ENCODE measurements at regions not wholly inside any gene's neighbourhood (a gene's known extent, or its start where the extent isn't known, plus 50 kb on each side); places are given as distances from the start of the nearest gene placed in this dataset.

DNA sequence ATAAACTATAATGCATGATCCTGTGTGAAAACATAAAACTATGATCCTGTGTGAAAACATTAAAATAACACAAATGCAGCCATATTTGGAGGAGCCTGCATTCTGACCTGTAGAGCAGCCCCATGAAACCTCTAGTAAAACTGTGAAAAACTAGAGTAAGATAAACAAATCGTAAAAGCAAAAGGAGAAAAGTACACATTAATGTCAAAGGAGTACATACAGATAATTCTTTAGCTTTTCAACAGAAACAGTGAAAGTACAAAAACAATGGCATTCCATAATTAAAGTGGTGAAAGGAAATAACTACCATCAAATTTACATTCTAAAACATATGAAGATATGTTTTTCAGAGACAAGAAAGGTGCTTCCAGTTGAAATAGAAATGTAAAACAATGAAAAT is 1267.2 kb downstream of the SLITRK1 start:
- H2AFZ ChIP-seq (ENCODE audit: low read length): no peak overlapping the region
- H3K79me2 ChIP-seq (ENCODE audit: insufficient read depth, low read length): no peaks in the 10 kb centered on the region
- H3K4me1 ChIP-seq (ENCODE audit: insufficient read depth, low read length): no peaks in the 10 kb centered on the region
- no peaks in the 10 kb centered on the region for H3K36me3 ChIP-seq (ENCODE audit: insufficient read depth, low read length)
- no peaks in the 10 kb centered on the region for H4K20me1 ChIP-seq (ENCODE audit: insufficient read depth, low read length)
- H3K4me2 ChIP-seq (ENCODE audit: insufficient read depth, low read length): no peak overlapping the region
- DNase-seq (ENCODE audit: insufficient read length, low spot score, missing footprints): no peak
- H3K27ac ChIP-seq (ENCODE audit: low read depth, low read length): no peak overlapping the region
- H3K27me3 ChIP-seq (ENCODE audit: insufficient read depth, low read length): no peaks in the 10 kb centered on the region
- H3K4me3 ChIP-seq (ENCODE audit: insufficient read depth, low read length): no peak overlapping the region
- TF ChIP-seq, protein P1, sequence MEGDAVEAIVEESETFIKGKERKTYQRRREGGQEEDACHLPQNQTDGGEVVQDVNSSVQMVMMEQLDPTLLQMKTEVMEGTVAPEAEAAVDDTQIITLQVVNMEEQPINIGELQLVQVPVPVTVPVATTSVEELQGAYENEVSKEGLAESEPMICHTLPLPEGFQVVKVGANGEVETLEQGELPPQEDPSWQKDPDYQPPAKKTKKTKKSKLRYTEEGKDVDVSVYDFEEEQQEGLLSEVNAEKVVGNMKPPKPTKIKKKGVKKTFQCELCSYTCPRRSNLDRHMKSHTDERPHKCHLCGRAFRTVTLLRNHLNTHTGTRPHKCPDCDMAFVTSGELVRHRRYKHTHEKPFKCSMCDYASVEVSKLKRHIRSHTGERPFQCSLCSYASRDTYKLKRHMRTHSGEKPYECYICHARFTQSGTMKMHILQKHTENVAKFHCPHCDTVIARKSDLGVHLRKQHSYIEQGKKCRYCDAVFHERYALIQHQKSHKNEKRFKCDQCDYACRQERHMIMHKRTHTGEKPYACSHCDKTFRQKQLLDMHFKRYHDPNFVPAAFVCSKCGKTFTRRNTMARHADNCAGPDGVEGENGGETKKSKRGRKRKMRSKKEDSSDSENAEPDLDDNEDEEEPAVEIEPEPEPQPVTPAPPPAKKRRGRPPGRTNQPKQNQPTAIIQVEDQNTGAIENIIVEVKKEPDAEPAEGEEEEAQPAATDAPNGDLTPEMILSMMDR (IDR thresholded peaks at IDR 0.05; ENCODE audit: extremely low read depth, low read depth, low read length): no peak
- H3K9me3 ChIP-seq (ENCODE audit: low read depth, low read length): no peaks in the 10 kb centered on the region

- H2AFZ ChIP-seq (ENCODE audit: low read length): no peak overlapping the region
- H3K36me3 ChIP-seq (ENCODE audit: insufficient read depth, low read length): no peaks in the 10 kb centered on the region
- H3K27ac ChIP-seq (ENCODE audit: low read depth, low read length): no peak overlapping the region
- H3K4me2 ChIP-seq (ENCODE audit: insufficient read depth, low read length): no peak overlapping the region
- no peaks in the 10 kb centered on the region for H3K9me3 ChIP-seq (ENCODE audit: low read depth, low read length)
- no peaks in the 10 kb centered on the region for H3K4me1 ChIP-seq (ENCODE audit: insufficient read depth, low read length)
- no peak overlapping the region for H3K4me3 ChIP-seq (ENCODE audit: insufficient read depth, low read length)
- DNase-seq (ENCODE audit: insufficient read length, low spot score, missing footprints): no peak
- no peaks in the 10 kb centered on the region for H4K20me1 ChIP-seq (ENCODE audit: insufficient read depth, low read length)
- no peaks in the 10 kb centered on the region for H3K79me2 ChIP-seq (ENCODE audit: insufficient read depth, low read length)
- H3K27me3 ChIP-seq (ENCODE audit: insufficient read depth, low read length): no peaks in the 10 kb centered on the region
- TF ChIP-seq, protein P1 (IDR thresholded peaks at IDR 0.05; ENCODE audit: extremely low read depth, low read depth, low read length): no peak
Observed at GRCh38 chr13:82614086-82614485, 1268.2 kb downstream of the SLITRK1 start.

DNA sequence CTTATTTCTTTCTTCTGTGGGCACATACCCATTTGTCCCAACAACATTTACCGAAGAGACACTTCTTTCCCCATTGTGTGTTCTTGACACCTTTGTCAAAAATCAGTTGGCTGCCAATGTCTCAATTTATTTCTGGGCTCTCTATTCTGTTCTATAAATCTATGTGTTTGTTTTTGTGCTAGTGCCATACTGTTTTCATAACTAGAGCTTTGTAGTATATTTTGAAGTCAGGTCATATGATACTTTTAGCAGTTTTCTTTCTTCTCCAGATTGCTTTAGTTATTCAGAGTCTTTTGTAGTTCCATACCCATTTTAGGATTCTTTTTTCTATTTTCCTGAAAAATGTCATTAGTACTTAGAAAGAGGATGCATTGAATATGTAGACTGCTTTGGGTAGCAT is 1276.3 kb downstream of the SLITRK1 start:
- Histone ChIP-seq H3K27me3 (ENCODE audit: insufficient read depth, low read length) (no peaks in the 10 kb centered on the region), H3K9me3 (ENCODE audit: low read depth, low read length) (no peaks in the 10 kb centered on the region), H3K27ac (ENCODE audit: low read depth, low read length) (no peak overlapping the region), H3K4me2 (ENCODE audit: insufficient read depth, low read length) (no peak overlapping the region), H2AFZ (ENCODE audit: low read length) (no peak overlapping the region), H3K79me2 (ENCODE audit: insufficient read depth, low read length) (no peaks in the 10 kb centered on the region), H3K4me3 (ENCODE audit: insufficient read depth, low read length) (no peak overlapping the region), H3K4me1 (ENCODE audit: insufficient read depth, low read length) (no peaks in the 10 kb centered on the region), H4K20me1 (ENCODE audit: insufficient read depth, low read length) (no peaks in the 10 kb centered on the region), H3K36me3 (ENCODE audit: insufficient read depth, low read length) (no peaks in the 10 kb centered on the region)
- TF ChIP-seq, protein P1 (IDR thresholded peaks at IDR 0.05; ENCODE audit: extremely low read depth, low read depth, low read length): no peak
- DNase-seq (ENCODE audit: insufficient read length, low spot score, missing footprints): no peak

DNA sequence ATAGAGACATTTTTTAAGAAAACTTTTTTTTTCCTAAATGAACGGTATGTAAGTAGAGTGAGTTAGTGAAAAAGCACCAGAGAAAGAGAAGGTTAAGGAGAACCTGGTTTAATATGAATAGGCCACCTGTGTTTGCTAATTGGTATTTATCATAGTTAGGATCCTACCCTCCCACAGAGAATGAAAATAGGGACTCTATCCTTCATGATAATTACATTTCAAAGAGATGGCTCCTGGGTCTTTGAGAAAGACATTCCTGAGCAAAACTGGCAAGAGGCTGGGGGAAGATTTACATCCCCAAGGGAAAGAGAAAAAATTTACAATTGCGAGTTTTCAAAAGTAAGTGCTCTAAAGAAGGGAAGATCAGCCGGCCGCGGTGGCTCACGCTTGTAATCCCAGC is 1284.5 kb downstream of the SLITRK1 start:
- no peak overlapping the region for H3K4me2 ChIP-seq (ENCODE audit: insufficient read depth, low read length)
- H3K27ac ChIP-seq (ENCODE audit: low read depth, low read length): no peak overlapping the region
- H3K9me3 ChIP-seq (ENCODE audit: low read depth, low read length): no peaks in the 10 kb centered on the region
- no peak overlapping the region for H2AFZ ChIP-seq (ENCODE audit: low read length)
- DNase-seq (ENCODE audit: insufficient read length, low spot score, missing footprints): no peak
- TF ChIP-seq, protein P1 (IDR thresholded peaks at IDR 0.05; ENCODE audit: extremely low read depth, low read depth, low read length): no peak
- no peaks in the 10 kb centered on the region for H3K4me1 ChIP-seq (ENCODE audit: insufficient read depth, low read length)
- no peaks in the 10 kb centered on the region for H3K27me3 ChIP-seq (ENCODE audit: insufficient read depth, low read length)
- H3K36me3 ChIP-seq (ENCODE audit: insufficient read depth, low read length): no peaks in the 10 kb centered on the region
- no peaks in the 10 kb centered on the region for H3K79me2 ChIP-seq (ENCODE audit: insufficient read depth, low read length)
- H3K4me3 ChIP-seq (ENCODE audit: insufficient read depth, low read length): no peak overlapping the region
- H4K20me1 ChIP-seq (ENCODE audit: insufficient read depth, low read length): no peaks in the 10 kb centered on the region

Measured in osteoblast (primary cell).